ENCODE measurements at regions not wholly inside any gene's neighbourhood (a gene's known extent, or its start where the extent isn't known, plus 50 kb on each side); places are given as distances from the start of the nearest gene placed in this dataset.

GRCh38 chr4:130110189-130110588 is 1014.2 kb downstream of the C4orf33 start:
- no peak overlapping the region for H3K9ac ChIP-seq (ENCODE audit: low read length)
- no peaks in the 10 kb centered on the region for H3K36me3 ChIP-seq (replicated peaks; ENCODE audit: low read depth, low read length)
- H2AFZ ChIP-seq (ENCODE audit: low read depth, low read length), result no peak overlapping the region
- no peaks in the 10 kb centered on the region for H3K79me2 ChIP-seq (ENCODE audit: low read length)
- H3K9me3 ChIP-seq (ENCODE audit: insufficient read depth, low read length), result no peaks in the 10 kb centered on the region
- H3K4me1 ChIP-seq (ENCODE audit: low read length), result no peaks in the 10 kb centered on the region
- H3K27me3 ChIP-seq (ENCODE audit: low read depth, low read length), result no peaks in the 10 kb centered on the region
- H3K4me3 ChIP-seq (ENCODE audit: low read length), result no peak overlapping the region
- TF ChIP-seq EZH2phosphoT487 (IDR thresholded peaks at IDR 0.05; ENCODE audit: low read depth) (no peak), CTCF (IDR thresholded peaks at IDR 0.05; ENCODE audit: low read depth, low read length) (no peak)
- H3K27ac ChIP-seq (ENCODE audit: low read length), result no peak overlapping the region
- H4K20me1 ChIP-seq (ENCODE audit: insufficient read depth, low read length), result no peaks in the 10 kb centered on the region
- no peak overlapping the region for H3K4me2 ChIP-seq (ENCODE audit: low read length)

- Histone ChIP-seq H3K4me1 (ENCODE audit: low read length) (no peaks in the 10 kb centered on the region), H3K27ac (ENCODE audit: low read length) (no peak overlapping the region), H3K36me3 (replicated peaks; ENCODE audit: low read depth, low read length) (no peaks in the 10 kb centered on the region), H3K9ac (ENCODE audit: low read length) (no peak overlapping the region), H3K27me3 (ENCODE audit: low read depth, low read length) (no peaks in the 10 kb centered on the region), H4K20me1 (ENCODE audit: insufficient read depth, low read length) (no peaks in the 10 kb centered on the region), H3K9me3 (ENCODE audit: insufficient read depth, low read length) (no peaks in the 10 kb centered on the region), H3K79me2 (ENCODE audit: low read length) (no peaks in the 10 kb centered on the region), H2AFZ (ENCODE audit: low read depth, low read length) (no peak overlapping the region), H3K4me3 (ENCODE audit: low read length) (no peak overlapping the region), H3K4me2 (ENCODE audit: low read length) (no peak overlapping the region)
- no peak for TF ChIP-seq EZH2phosphoT487 (IDR thresholded peaks at IDR 0.05; ENCODE audit: low read depth)
- no peak for TF ChIP-seq CTCF (IDR thresholded peaks at IDR 0.05; ENCODE audit: low read depth, low read length)
These were observed 1014.8 kb downstream of the C4orf33 start for GRCh38 chr4:130110770-130111169.

- H3K79me2 ChIP-seq (ENCODE audit: low read length), result no peaks in the 10 kb centered on the region
- H3K9me3 ChIP-seq (ENCODE audit: insufficient read depth, low read length), result no peaks in the 10 kb centered on the region
- no peak overlapping the region for H3K4me3 ChIP-seq (ENCODE audit: low read length)
- peaks cover 15% of the 10 kb centered on the region for H3K4me1 ChIP-seq (ENCODE audit: low read length)
- H3K27me3 ChIP-seq (ENCODE audit: low read depth, low read length), result no peaks in the 10 kb centered on the region
- no peak overlapping the region for H3K4me2 ChIP-seq (ENCODE audit: low read length)
- no peak for TF ChIP-seq CTCF (IDR thresholded peaks at IDR 0.05; ENCODE audit: low read depth, low read length)
- TF ChIP-seq EZH2phosphoT487 (IDR thresholded peaks at IDR 0.05; ENCODE audit: low read depth), result no peak
- H2AFZ ChIP-seq (ENCODE audit: low read depth, low read length), result no peak overlapping the region
- no peak overlapping the region for H3K9ac ChIP-seq (ENCODE audit: low read length)
- no peak overlapping the region for H3K27ac ChIP-seq (ENCODE audit: low read length)
- no peaks in the 10 kb centered on the region for H4K20me1 ChIP-seq (ENCODE audit: insufficient read depth, low read length)
- H3K36me3 ChIP-seq (replicated peaks; ENCODE audit: low read depth, low read length), result no peaks in the 10 kb centered on the region
These were observed 1028.1 kb downstream of the C4orf33 start for GRCh38 chr4:130124066-130124465.

GRCh38 chr4:130125467-130125866 is 1029.5 kb downstream of the C4orf33 start:
- Histone ChIP-seq H3K27me3 (ENCODE audit: low read depth, low read length) (no peaks in the 10 kb centered on the region), H3K9ac (ENCODE audit: low read length) (no peak overlapping the region), H3K36me3 (replicated peaks; ENCODE audit: low read depth, low read length) (no peaks in the 10 kb centered on the region), H3K79me2 (ENCODE audit: low read length) (no peaks in the 10 kb centered on the region), H3K4me2 (ENCODE audit: low read length) (no peak overlapping the region), H3K4me3 (ENCODE audit: low read length) (no peak overlapping the region), H3K9me3 (ENCODE audit: insufficient read depth, low read length) (no peaks in the 10 kb centered on the region), H3K27ac (ENCODE audit: low read length) (no peak overlapping the region), H4K20me1 (ENCODE audit: insufficient read depth, low read length) (no peaks in the 10 kb centered on the region), H2AFZ (ENCODE audit: low read depth, low read length) (no peak overlapping the region), H3K4me1 (ENCODE audit: low read length) (peaks cover 15% of the 10 kb centered on the region)
- no peak for TF ChIP-seq CTCF (IDR thresholded peaks at IDR 0.05; ENCODE audit: low read depth, low read length)
- no peak for TF ChIP-seq EZH2phosphoT487 (IDR thresholded peaks at IDR 0.05; ENCODE audit: low read depth)

Data from OCI-LY3 (cell line).